Activated T-helper 17 cell treated with anti-CD3 and anti-CD28 coated beads, Interleukin-2, amount 50 U/mL, for 72 hours (primary cell): ENCODE measurements at regions not wholly inside any gene's neighbourhood (a gene's known extent, or its start where the extent isn't known, plus 50 kb on each side); places are given as distances from the start of the nearest gene placed in this dataset.
"Not testable (repeated sequence)": the region's sequence is repeated elsewhere in the genome, so short reads cannot be mapped to it uniquely, and the experiment has no call there.

ENCODE experiments used
- ATAC-seq: fragments of 150-1000 bp; cut with Tn5 transposase; replicated peaks from 2 replicates; pipeline ENCODE4 v1.10.0; 2021; ENCODE audit warnings: mild to moderate bottlenecking, moderate library complexity
- H3K27ac Mint-ChIP-seq: one replicate; pipeline ENCODE4 v1.8.0; 2022; ENCODE audit warnings: mixed read lengths
- H3K27me3 Mint-ChIP-seq: one replicate; pipeline ENCODE4 v1.8.0; 2022; ENCODE audit warnings: mixed read lengths
- H3K36me3 Mint-ChIP-seq: one replicate; pipeline ENCODE4 v1.8.0; 2022; ENCODE audit warnings: low read depth, mild to moderate bottlenecking, mixed read lengths
- H3K4me1 Mint-ChIP-seq: one replicate; pipeline ENCODE4 v1.8.0; 2022; ENCODE audit warnings: mixed read lengths
- H3K4me3 Mint-ChIP-seq: one replicate; pipeline ENCODE4 v1.8.0; 2022; ENCODE audit warnings: mild to moderate bottlenecking, mixed read lengths
- H3K9me3 Mint-ChIP-seq: one replicate; pipeline ENCODE4 v1.8.0; 2022; ENCODE audit warnings: mixed read lengths

DNA sequence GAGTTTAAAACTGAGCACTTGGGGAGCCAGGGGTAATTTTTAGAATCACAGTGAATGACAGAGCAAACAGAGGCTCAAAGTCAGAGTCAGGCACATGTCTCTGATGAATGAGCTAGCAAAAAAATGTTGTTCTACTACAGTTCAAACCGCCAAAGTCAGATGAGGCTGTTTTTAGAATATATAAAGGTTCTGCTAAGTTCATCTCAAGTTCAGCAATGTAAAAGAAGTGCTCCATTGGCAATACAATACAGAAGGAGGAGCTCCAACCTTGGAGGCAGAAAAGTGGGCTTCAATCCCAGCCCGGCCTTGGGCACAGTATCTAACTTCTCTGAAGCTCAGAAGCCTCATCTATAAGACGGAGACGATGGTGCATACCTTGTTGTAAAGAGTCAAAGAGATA lies 70.1 kb upstream of the IPO5 start:
- H3K36me3 Mint-ChIP-seq = no peaks in the 10 kb centered on the region
- H3K9me3 Mint-ChIP-seq = no peaks in the 10 kb centered on the region

DNA sequence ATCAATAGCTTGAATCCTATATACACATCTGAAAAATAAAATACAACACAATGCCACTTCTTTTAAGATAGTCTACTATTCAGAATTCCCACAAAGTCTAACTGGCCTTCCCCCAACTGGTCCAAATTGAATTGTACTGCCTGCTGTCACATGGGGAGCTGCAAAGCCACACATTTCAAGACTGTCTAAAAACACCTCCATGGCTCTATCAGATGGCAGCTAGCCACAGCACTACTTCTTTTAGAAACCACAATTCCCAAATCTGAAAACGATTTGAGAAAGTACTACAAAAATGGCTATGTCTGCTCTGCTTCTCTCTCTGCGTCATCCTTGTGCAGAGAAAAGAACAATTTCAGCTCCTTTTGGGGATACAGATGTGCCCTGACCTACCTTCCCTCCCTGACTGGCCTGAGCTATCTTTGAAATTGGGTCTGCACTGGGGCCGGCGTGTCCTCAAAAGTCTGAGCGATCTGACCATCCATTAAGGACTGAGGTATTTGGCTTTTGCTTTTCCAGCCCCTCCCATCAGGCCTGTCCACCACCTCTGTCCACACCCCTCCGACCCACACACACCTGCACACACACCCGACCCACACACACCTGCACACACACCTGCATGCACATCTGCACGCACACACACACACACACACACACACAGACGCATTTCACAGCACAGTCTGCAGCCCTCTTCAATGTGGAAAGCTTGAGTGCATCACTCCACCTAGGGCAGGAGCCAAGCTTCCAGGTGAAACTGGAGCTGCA lies 68.6 kb upstream of the IPO5 start:
- no peak overlapping the region for H3K4me3 Mint-ChIP-seq
- H3K27ac Mint-ChIP-seq = no peak overlapping the region
- no peaks in the 10 kb centered on the region for H3K36me3 Mint-ChIP-seq
- H3K27me3 Mint-ChIP-seq = peaks cover 21% of the 10 kb centered on the region
- H3K9me3 Mint-ChIP-seq = no peaks in the 10 kb centered on the region
- H3K4me1 Mint-ChIP-seq = peaks cover 3% of the 10 kb centered on the region
- ATAC-seq = no peak

More for the DNA sequence above, 70.1 kb upstream of the IPO5 start:
- Mint-ChIP-seq H3K4me3 (no peak overlapping the region), H3K27ac (no peak overlapping the region), H3K4me1 (no peaks in the 10 kb centered on the region), H3K27me3 (peaks cover 18% of the 10 kb centered on the region)
- no peak for ATAC-seq

DNA sequence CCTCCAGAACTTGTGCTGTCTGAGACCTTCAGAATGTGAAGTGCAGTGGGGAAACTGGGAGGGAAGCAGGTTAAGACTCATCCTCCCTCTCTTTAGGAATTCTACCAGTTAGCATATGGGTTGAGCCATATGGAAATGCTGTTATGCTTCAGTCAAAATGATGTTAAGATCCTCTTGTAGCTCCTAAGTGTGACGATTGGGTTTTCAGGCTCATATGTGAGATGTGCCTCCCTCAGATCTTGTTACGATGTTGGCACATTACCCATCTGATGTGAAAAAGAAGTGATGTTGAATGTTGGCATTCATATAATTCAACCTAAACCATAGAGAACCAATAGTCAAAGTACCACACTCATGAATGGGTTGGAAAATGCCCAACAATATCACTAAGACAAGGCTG lies 67.8 kb upstream of the IPO5 start:
- Mint-ChIP-seq H3K9me3 (no peaks in the 10 kb centered on the region), H3K4me1 (peaks cover 4% of the 10 kb centered on the region)

DNA sequence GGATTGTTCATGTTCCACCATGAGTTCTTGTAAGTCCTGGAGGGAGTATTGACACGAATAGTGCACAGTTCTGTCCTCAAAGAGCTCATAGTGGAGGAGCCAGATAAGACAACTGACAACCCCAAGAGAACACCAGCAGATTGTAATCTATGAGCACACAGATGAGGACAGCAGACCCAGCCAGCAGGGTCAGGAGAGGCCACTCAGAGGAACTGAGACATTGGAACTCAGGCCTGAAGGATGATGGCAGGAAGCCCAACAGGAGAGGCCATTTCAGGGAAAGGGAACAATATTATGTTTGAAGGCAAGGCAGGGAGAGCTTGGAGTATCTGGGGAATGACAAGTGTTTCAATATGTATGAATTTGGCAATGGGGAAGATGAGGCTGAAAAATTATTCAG lies 63.7 kb upstream of the IPO5 start:
- Mint-ChIP-seq H3K4me1 (peaks cover 4% of the 10 kb centered on the region), H3K4me3 (no peak overlapping the region), H3K27me3 (peaks cover 20% of the 10 kb centered on the region), H3K36me3 (no peaks in the 10 kb centered on the region), H3K9me3 (no peaks in the 10 kb centered on the region), H3K27ac (no peak overlapping the region)
- ATAC-seq = no peak

More for the DNA sequence above, 67.8 kb upstream of the IPO5 start:
- Mint-ChIP-seq H3K36me3 (no peaks in the 10 kb centered on the region), H3K27ac (no peak overlapping the region), H3K27me3 (peaks cover 21% of the 10 kb centered on the region), H3K4me3 (no peak overlapping the region)
- ATAC-seq = no peak

DNA sequence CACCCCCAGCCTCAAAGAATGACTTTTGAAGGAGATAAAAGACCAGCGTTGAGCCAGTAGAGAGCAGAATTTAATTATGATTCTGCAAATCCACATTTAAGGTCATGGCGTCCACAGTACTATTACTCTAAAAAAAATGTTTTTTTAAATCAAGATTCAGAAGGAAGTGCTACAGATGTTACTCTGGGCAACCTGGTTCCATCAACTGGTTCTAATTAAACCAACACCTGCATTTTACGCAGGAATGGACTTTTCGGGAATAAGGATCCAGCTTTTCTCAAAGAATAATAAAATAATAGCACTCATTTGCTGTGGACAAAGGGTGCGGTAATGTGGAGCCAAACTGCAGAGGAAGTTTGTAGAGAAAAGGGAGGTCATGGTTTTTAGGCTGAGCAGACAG lies 62.9 kb upstream of the IPO5 start:
- Mint-ChIP-seq H3K27me3 (peaks cover 20% of the 10 kb centered on the region), H3K9me3 (no peaks in the 10 kb centered on the region), H3K36me3 (no peaks in the 10 kb centered on the region), H3K4me3 (no peak overlapping the region), H3K4me1 (peaks cover 4% of the 10 kb centered on the region), H3K27ac (no peak overlapping the region)
- ATAC-seq = no peak

DNA sequence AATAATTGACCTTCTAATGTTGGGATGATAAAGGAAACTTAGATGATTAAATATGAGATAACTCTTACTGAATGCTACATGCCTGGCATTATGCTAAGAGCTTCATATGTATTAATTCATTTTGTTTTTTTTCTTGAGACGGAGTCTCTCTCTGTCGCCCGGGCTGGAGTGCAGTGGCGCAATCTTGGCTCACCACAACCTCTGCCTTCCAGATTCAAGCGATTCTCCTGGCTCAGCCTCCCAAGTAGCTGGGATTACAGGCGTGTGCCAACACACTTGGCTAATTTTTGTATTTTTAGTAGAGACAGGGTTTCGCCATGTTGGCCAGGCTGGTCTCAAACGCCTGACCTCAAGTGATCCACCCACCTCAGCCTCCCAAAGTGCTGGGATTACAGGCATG lies 61.5 kb upstream of the IPO5 start:
- not testable (repeated sequence) for ATAC-seq, H3K4me1 Mint-ChIP-seq, H3K4me3 Mint-ChIP-seq, H3K27ac Mint-ChIP-seq, H3K9me3 Mint-ChIP-seq, H3K36me3 Mint-ChIP-seq
- peaks cover 20% of the 10 kb centered on the region for H3K27me3 Mint-ChIP-seq

DNA sequence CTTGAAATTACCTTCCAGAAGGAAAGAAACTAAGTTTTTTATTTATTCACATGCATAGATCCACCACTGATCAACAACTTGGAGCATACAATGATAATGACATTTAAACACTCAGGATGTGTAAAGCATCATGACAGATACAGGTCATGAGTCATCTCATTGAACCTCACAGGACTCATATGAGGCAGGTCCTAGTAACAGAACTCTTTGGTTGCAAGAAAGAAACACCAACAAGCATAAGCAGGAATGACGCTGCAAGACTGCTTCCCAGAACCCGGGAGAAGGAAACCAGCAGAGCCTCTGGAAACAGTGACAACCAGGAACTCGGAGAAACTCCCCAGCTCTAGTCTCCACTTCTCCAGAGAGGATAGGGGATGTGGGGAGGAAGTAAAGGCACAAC lies 60.8 kb upstream of the IPO5 start:
- peaks cover 4% of the 10 kb centered on the region for H3K4me1 Mint-ChIP-seq
- peaks cover 22% of the 10 kb centered on the region for H3K27me3 Mint-ChIP-seq
- peaks cover 3% of the 10 kb centered on the region for H3K9me3 Mint-ChIP-seq
- H3K27ac Mint-ChIP-seq = no peak overlapping the region
- no peak overlapping the region for H3K4me3 Mint-ChIP-seq
- ATAC-seq = no peak
- no peaks in the 10 kb centered on the region for H3K36me3 Mint-ChIP-seq

DNA sequence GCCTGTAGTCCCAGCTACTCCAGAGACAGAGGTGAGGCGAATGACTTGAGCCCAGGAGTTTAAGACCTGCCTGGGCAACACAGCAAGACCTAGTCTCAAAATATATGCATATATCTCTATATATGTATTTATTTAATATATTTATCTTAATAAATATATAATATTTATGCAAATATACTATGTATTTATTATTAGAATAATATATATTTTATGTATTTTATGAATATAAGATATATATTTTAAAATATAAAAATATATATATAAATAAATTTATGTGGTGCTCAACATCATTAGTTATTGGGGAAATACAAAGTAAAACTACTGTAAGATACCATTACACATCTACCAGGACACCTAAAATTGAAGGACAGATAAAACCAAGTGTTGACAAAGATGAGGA lies 58.1 kb upstream of the IPO5 start:
- no peak overlapping the region for H3K27ac Mint-ChIP-seq
- ATAC-seq = no peak
- H3K4me1 Mint-ChIP-seq = no peaks in the 10 kb centered on the region
- H3K36me3 Mint-ChIP-seq = no peaks in the 10 kb centered on the region
- H3K9me3 Mint-ChIP-seq = peaks cover 3% of the 10 kb centered on the region
- no peak overlapping the region for H3K4me3 Mint-ChIP-seq
- peaks cover 25% of the 10 kb centered on the region for H3K27me3 Mint-ChIP-seq

DNA sequence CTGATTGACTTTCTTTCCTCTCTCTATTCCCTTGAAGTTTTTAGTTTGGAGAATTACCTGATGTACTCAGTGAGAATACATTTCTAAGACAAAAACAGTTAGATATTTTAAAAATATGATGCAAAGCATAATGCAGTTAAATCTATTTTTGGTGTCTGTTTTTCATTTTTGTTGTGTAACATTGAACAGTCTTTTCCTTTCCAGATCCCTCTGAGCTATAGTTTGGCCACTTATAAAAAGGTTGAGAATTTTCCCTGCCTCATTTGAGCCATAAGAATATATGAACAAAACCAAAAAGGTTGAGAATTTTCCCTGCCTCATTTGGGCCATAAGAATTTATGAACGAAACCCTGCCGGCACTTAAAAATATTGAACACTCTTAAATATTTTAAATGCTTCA lies 57.0 kb upstream of the IPO5 start:
- H3K4me3 Mint-ChIP-seq = no peak overlapping the region
- peaks cover 26% of the 10 kb centered on the region for H3K27me3 Mint-ChIP-seq
- no peaks in the 10 kb centered on the region for H3K36me3 Mint-ChIP-seq
- H3K27ac Mint-ChIP-seq = no peak overlapping the region
- no peaks in the 10 kb centered on the region for H3K4me1 Mint-ChIP-seq
- H3K9me3 Mint-ChIP-seq = peaks cover 3% of the 10 kb centered on the region
- ATAC-seq = no peak

DNA sequence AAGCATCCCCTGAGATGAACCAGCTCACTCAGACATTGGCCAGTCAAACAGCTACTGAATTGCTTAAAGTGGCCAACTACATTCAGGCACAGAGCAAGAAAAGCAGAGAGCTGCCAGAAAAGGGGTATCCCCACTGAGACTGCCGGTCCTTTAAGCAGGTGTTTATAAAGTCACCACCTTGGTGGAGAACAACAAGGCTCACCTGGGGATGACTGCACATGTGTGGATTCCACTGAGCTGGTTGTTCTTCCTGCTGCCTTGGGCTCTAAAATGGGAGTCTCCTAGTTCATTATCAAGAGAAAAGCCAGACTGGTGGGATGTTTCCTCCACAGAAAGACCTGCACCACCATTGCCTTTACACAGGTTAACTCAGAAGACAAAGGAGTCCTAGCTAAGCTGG lies 51.8 kb upstream of the IPO5 start:
- no peak overlapping the region for H3K27ac Mint-ChIP-seq
- ATAC-seq = no peak

More for the DNA sequence above, 51.8 kb upstream of the IPO5 start:
- H3K27me3 Mint-ChIP-seq = peaks cover 17% of the 10 kb centered on the region
- H3K4me3 Mint-ChIP-seq = no peak overlapping the region
- no peaks in the 10 kb centered on the region for H3K4me1 Mint-ChIP-seq
- H3K9me3 Mint-ChIP-seq = no peaks in the 10 kb centered on the region
- no peaks in the 10 kb centered on the region for H3K36me3 Mint-ChIP-seq
